ENCODE measurements at regions not wholly inside any gene's neighbourhood (a gene's known extent, or its start where the extent isn't known, plus 50 kb on each side); places are given as distances from the start of the nearest gene placed in this dataset.

- TF ChIP-seq, protein P1, sequence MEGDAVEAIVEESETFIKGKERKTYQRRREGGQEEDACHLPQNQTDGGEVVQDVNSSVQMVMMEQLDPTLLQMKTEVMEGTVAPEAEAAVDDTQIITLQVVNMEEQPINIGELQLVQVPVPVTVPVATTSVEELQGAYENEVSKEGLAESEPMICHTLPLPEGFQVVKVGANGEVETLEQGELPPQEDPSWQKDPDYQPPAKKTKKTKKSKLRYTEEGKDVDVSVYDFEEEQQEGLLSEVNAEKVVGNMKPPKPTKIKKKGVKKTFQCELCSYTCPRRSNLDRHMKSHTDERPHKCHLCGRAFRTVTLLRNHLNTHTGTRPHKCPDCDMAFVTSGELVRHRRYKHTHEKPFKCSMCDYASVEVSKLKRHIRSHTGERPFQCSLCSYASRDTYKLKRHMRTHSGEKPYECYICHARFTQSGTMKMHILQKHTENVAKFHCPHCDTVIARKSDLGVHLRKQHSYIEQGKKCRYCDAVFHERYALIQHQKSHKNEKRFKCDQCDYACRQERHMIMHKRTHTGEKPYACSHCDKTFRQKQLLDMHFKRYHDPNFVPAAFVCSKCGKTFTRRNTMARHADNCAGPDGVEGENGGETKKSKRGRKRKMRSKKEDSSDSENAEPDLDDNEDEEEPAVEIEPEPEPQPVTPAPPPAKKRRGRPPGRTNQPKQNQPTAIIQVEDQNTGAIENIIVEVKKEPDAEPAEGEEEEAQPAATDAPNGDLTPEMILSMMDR (IDR thresholded peaks at IDR 0.05; ENCODE audit: low read depth, low read length, poor library complexity, severe bottlenecking) = no peak
- no peak for TF ChIP-seq EZH2phosphoT487 (IDR thresholded peaks at IDR 0.05; ENCODE audit: borderline replicate concordance, low read length)
Measured at GRCh38 chr5:118733394-118733793, 255.0 kb downstream of the DTWD2 start.
